DND-41 (cell line): ENCODE measurements at regions not wholly inside any gene's neighbourhood (a gene's known extent, or its start where the extent isn't known, plus 50 kb on each side); places are given as distances from the start of the nearest gene placed in this dataset.

Experiments used
- EZH2 ChIP-seq: IDR thresholded peaks from 3 replicates; pipeline ENCODE4 v1.6.1; 2012; ENCODE audit warnings: borderline replicate concordance, low read depth, mild to moderate bottlenecking, moderate library complexity, low read length, inconsistent platforms; ENCODE audit not compliant: severe bottlenecking
- TF ChIP-seq, protein P1 (sequence below): IDR thresholded peaks from 2 replicates; pipeline ENCODE4 v1.5.1; 2012; ENCODE audit warnings: borderline replicate concordance, low read length, moderate library complexity, mild to moderate bottlenecking; ENCODE audit not compliant: poor library complexity, severe bottlenecking; ENCODE audit errors: extremely low read depth

DNA sequence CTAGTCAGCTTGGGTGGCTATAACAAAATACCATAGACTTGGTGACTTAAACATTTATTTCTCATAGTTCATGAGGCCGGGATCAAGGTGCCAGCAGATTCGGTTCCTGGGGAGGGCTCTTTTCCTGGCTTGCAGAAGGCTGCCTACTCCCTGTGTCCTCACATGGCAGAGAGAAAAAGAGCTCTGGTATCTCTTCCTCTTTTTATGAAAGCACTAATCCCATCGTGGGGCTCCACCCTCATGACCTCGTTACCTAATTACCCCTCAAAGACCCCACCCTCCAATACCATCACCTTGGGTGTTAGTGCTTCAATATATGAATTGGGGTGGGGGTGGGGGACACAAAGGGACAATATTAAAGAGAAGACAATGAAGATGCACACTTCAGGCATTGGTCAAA is 67.1 kb upstream of the CCBE1 start:
- TF ChIP-seq, protein P1, sequence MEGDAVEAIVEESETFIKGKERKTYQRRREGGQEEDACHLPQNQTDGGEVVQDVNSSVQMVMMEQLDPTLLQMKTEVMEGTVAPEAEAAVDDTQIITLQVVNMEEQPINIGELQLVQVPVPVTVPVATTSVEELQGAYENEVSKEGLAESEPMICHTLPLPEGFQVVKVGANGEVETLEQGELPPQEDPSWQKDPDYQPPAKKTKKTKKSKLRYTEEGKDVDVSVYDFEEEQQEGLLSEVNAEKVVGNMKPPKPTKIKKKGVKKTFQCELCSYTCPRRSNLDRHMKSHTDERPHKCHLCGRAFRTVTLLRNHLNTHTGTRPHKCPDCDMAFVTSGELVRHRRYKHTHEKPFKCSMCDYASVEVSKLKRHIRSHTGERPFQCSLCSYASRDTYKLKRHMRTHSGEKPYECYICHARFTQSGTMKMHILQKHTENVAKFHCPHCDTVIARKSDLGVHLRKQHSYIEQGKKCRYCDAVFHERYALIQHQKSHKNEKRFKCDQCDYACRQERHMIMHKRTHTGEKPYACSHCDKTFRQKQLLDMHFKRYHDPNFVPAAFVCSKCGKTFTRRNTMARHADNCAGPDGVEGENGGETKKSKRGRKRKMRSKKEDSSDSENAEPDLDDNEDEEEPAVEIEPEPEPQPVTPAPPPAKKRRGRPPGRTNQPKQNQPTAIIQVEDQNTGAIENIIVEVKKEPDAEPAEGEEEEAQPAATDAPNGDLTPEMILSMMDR: no peak
- no peak for TF ChIP-seq EZH2
